Amniotic epithelial cell (primary cell): ENCODE measurements at regions not wholly inside any gene's neighbourhood (a gene's known extent, or its start where the extent isn't known, plus 50 kb on each side); places are given as distances from the start of the nearest gene placed in this dataset.
"Not testable (repeated sequence)": the region's sequence is repeated elsewhere in the genome, so short reads cannot be mapped to it uniquely, and the experiment has no call there.

Source experiments
- DNase-seq: peaks from one replicate; pipeline ENCODE4 v3.0.0-alpha.2; 2010; ENCODE audit warnings: low read depth

DNA sequence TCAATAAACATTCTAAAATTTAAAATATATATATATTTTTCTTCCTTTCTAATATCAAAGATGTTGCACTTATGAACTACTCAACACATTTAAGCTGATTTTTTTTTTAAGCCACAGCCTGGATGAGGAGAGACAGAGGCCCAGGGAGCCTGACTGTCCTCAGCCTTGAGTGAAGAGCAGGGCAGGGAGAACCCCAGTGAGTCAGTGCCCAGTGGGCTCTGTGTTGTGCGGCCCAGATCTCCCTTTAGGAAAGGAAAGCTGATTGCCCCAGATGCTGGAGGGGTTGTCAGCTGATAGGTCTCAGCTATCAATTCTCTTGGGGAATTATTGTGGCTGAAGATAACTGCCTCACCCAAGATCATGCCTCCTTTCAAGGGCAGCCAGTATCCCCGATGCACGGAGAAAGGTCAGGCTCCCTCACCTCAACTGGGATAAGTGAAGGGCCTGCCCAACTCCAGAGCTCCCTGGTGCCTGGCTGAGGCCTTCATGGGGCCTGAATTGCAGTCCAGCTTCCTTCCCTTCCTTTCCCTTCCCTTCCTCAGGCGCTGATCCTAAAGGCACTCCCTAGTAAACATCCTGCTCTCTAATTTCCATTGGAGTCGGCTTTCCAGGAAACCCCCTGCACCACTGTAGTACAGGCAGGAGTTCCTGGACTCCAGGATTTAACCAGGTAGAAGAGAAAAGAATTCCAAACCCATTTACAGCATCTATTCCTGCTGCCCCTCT, 106.9 kb upstream of the ATL2 start:
- no peak for DNase-seq

DNA sequence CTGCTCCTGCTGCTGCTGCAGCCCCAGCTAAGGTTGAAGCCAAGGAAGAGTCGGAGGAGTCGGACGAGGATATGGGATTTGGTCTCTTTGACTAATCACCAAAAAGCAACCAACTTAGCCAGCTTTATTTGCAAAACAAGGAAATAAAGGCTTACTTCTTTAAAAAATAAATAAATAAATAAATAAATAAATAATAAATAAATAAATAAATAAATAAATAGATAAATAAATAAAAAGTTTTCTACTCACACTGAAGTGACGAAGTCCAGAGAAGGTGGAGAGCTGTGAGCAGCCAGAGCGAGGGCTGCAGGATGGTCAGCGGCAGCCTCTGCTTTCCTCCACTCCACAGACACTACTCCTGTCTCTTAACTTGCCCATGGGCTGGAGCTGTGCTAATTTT, 105.6 kb upstream of the ATL2 start:
- not testable (repeated sequence) for DNase-seq

DNA sequence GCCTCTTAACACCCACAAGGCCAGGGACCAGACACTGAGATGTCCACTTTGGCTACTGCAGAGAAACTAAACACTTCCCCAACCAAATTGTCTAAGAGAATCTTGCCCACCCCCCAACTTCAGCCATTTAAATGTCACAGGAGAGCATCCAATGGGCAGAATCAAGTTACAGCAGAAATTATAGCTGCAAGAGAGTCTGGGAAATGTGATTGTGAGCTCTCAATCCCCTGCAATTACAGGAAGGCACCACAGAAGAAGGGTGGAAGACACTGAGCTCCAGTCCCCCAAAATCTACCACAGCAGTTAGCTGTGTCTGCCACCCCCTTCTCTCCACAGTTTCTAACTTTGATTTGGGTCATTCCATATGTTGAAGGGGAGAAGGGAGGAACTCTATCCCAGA, 103.5 kb upstream of the ATL2 start:
- no peak for DNase-seq

DNA sequence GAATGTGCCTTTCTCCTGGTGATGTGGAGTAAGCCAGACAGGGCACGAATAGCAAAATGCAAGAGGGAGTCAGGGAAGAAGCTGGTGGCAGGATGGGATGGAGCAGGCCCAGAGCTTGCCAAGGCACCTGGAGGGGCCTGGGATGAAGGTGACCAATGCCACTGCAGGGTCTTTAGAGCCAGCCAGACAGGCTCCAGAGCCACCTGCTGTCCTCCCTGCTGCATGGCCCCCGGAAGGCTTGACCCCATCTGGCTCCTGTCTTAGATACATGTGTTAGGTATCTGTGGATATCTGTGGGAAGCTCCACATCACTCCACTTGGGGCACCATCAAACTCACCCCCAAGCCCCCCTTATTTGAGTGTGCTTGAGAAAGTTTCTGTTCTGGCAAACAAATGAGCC, 99.9 kb upstream of the ATL2 start:
- DNase-seq, result no peak

DNA sequence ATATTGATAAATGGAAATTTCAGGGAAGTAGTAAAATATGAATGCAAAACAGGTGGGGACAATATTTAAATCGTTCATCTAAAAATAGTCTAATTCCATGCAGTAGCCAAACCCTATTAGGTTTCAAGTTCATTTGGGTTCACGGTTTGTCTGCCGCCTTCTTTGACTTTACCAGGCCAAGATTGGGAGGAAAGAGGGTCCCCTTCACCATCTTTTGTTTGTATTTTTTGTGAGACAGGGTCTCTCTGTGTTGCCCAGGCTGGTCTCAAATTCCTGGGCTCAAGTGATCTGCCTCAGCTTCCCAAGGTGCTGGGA, 98.5 kb upstream of the ATL2 start:
- no peak for DNase-seq

DNA sequence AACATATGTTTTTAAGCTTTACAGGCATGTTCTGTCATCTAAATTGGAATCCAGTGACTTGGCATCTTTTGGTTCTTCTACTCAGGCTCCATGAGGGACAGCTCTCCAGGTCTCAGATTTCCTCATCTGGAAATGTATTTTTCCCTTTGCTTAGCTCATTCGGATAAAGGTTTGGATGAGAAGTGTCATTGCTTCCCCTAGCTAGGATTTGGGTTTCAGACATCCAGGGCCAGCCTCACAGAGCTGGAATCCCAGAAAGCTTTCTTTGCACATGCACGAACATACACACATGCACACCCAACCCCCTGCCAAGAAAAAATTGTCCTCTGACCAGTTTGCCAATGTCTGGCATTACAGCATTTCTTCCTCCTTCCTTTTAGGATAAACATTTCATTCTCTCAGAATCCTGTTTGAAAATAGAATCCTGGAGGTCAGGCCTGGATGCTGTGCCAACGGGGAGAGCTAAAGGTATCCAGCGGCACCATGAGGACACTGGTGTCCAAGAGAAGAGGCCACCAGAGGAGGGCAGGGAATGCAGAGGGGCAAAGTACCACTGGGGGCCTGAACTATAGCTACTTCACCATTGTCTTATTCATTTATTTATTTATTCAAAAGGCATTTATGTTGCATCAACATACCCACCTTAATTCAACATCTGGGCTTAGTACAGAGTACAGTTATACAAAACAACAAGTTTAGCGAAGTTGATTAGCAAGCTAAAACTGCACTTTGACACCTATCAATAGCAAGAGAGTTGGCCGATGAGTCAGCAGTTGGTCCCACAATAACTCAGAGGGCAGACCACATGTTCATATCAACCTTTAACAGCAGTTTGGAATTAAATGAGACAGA, 97.9 kb upstream of the ATL2 start:
- no peak for DNase-seq

GRCh38 chr2:38474021-38474456, 97.0 kb upstream of the ATL2 start:
- DNase-seq, result no peak

DNA sequence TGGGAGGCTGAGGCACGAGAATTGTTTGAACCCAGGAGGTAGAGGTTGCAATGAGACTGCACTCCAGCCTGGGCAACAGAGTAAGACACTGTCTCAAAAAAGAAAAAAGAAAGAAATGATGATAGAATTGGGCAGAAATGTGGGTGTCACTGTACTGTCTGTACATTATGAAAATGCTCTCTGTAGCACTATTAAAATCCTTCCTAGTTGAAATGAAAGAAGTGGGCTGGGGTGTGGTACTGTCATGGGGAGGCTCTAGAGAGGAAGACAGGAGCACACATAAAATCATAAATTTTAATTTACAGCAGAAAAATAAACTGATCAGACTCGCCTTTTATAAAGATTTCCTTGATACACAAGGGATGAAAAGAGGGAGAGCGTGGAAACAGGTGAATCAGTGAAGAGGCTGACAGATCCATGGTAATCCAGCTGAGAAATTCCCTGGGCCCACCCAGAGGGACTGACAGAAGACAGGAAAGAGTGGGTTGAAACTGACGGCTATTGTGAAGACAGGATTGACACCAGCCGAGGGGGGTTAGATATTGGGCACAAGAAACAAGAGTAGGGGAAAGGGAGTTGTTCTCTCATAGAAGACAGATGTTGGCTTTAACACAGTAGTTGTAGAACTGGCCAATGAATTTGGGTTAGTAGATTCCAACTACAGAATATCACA, 96.4 kb upstream of the ATL2 start:
- DNase-seq, result no peak

DNA sequence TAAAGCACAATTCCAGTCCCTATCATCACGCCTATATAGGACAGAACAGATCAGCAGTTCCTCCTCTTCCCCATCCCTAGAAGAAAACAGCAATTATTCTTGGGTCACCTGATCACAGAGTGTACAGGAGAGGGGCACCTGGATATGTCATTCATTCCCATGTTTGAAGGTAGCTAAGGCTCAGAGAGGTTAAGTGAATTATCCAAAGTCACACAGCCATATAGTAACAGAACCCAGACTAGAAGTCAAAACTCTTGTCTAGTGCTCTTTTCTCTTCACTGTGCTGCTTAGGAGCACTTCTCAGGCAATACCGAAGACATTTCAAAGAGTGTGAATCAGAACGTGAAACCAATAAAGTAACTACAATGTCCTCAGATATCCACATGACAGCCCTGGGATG, 93.0 kb upstream of the ATL2 start:
- no peak for DNase-seq

- no peak for DNase-seq
Observed at GRCh38 chr2:38467768-38468455, 90.8 kb upstream of the ATL2 start.

GRCh38 chr2:38466876-38467767, 90.0 kb upstream of the ATL2 start:
- peak; percentile 52 for DNase-seq

- no peak for DNase-seq
Observed at GRCh38 chr2:38466409-38466808, 89.3 kb upstream of the ATL2 start.

DNA sequence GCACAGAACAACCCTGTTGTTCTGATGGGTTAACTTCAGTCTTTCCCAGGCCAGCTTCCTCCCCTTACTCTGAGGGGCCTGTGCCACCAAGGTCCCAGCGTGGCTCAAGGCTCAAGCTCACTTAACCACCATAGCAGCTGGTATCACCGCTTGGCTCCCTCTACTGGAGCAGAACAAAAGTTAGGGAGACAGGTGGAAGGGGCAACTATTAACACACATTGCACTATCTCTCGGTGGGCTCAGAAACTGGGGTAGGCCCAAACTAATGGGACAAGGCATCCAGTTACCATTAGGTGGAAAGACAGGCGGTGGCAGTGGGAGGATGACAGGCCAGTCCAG, 88.7 kb upstream of the ATL2 start:
- DNase-seq, result no peak

DNA sequence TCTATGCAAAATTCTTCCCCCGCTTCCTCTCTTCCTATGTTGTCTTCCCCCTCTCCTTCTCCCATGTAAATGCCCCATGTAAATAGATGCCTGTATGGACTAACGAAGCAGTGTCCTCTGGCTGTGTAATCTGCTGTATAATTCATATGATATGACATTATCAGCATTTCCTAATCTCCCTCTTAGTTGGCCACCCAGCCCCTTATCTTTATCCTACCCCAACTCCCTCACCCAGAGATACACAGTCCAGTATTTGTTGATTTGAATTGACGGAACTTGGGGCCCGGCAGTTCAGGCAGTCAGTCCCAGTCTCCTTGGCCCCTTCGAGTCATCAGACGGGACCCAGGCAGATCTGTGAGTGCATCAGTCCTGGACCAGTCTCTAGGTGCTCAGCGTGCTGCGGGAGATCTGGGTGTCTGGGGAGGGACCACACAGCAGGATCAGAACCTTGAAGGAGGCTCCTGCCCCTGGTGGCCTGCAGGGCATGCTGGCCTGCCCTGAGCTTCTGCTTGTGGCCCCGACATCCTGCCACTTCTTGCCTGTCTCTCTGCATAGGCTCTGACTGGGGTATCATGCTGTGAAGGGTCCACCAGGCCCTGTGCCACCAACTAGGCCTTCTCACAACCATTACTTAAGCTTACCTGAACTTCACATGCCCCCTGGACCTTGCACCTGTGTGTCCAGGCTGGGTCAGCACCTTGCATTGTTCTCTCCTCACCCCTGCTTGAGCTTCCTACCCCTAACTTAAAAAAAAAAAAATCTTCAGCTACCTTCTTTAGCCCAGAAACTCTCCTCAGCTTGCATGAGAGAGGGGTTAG, 88.1 kb upstream of the ATL2 start:
- DNase-seq, result no peak

DNA sequence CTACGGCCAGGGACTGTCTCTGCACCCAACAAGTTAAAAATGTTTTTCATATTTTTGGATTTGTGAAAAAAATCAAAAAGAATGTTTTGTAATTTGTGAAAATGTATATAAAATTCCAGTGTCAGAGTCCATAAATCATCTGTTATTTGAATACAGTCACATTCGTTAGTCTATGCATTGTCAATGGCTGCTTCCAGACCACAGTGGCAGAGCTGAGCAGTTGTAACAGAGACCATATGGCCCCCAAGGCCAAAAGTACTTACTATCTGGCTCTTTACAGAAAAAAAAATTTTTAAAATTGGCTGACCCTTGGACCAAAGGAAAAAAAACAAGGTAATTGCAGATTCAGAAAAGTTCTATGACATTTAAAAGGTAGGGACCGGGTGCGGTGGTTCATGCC, 86.7 kb upstream of the ATL2 start:
- DNase-seq, result no peak

- peak; percentile 98 for DNase-seq
Observed at GRCh38 chr2:38462121-38462661, 85.1 kb upstream of the ATL2 start.

GRCh38 chr2:38461470-38461869, 84.4 kb upstream of the ATL2 start:
- no peak for DNase-seq

DNA sequence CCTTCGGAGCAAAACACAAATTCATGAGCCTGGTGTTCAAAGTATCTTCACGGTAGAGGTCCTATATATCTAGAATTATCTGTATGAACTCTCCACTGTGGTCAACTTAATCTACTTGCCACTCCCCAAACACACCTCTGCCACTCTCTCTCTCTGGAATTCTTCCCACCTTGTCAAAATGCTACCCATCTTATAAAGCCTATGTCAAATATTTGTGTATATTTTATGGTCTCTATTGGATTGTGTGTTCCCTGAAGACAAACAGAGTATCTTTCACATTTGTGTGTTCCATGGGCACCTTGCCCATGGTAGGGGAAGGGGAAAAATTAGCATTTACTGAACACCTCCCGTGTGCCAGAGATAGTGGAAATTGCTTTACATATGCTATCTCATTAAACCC, 83.2 kb upstream of the ATL2 start:
- DNase-seq, result no peak

GRCh38 chr2:38454081-38454480, 77.0 kb upstream of the ATL2 start:
- DNase-seq, result no peak

GRCh38 chr2:38451778-38452177, 74.7 kb upstream of the ATL2 start:
- not testable (repeated sequence) for DNase-seq
